HCT116 (cell line): ENCODE measurements at regions not wholly inside any gene's neighbourhood (a gene's known extent, or its start where the extent isn't known, plus 50 kb on each side); places are given as distances from the start of the nearest gene placed in this dataset.
"Not testable (repeated sequence)": the region's sequence is repeated elsewhere in the genome, so short reads cannot be mapped to it uniquely, and the experiment has no call there.

Experiments
- ATAC-seq: fragments of 200-7000 bp; cut with Tn5 transposase; 2 replicates; pipeline ENCODE4 v1.9.1; 2020; ENCODE audit warnings: mild to moderate bottlenecking, moderate library complexity
- BruUV-seq: library from RNA; stranded (reverse); fragments of 400-500 nt; replicated peaks from 2 replicates; lab custom pipeline; 2021; lab: Mats Ljungman, UMichigan
- CTCF ChIA-PET: fragments of 300-600 bp; sonication (Branson Sonifier 250); formaldehyde crosslinking; loops from one replicate; lab custom pipeline; 2021; ENCODE audit warnings: antibody characterized with exemption; lab: Charles Lee
- POLR2A ChIA-PET: fragments of 300-600, 350-600 bp; sonication (Branson Sonifier 250); formaldehyde crosslinking; loops from one replicate; lab custom pipeline; 2021; ENCODE audit warnings: antibody characterized with exemption; lab: Charles Lee
- RAD21 ChIA-PET, 2 experiments: fragments of 300-600 bp; sonication (Branson Sonifier 250); formaldehyde crosslinking; loops; one replicate each; lab custom pipeline; 2023; ENCODE audit warnings: low total read pairs in 2 of 2; ENCODE audit not compliant: uncharacterized antibody in 2 of 2, unreplicated experiment in 2 of 2, low non-redundant PET in 1 of 2; lab: Charles Lee
- DNase-seq: peaks from one replicate; pipeline ENCODE4 v3.0.0-alpha.2; 2010; ENCODE audit warnings: low read depth, low spot score
- H2AFZ ChIP-seq: fragments of 200-600 bp; shearing (Covaris generic), sonication (generic); 2 replicates; pipeline ENCODE4 v1.6.1; 2017; ENCODE audit warnings: low read depth, mixed run types, mixed read lengths, antibody characterized with exemption, low read length; ENCODE audit not compliant: poor library complexity, severe bottlenecking
- H3K27ac ChIP-seq: 2 replicates; pipeline ENCODE4 v1.5.1; 2012; ENCODE audit warnings: low read depth, low read length
- H3K27me3 ChIP-seq: fragments of 200-600 bp; sonication (generic); 2 replicates; pipeline ENCODE4 v1.6.1; 2016; ENCODE audit warnings: mixed run types, low read length, mixed read lengths; ENCODE audit not compliant: insufficient read depth
- H3K36me3 ChIP-seq, 2 experiments: fragments of 200-500 bp in 1 of 2; fragments of 200-600 bp in 1 of 2; sonication (Bioruptor generic) in 1 of 2; sonication (generic) in 1 of 2; 2 replicates each; pipeline versions ENCODE4 v1.5.1 to v1.6.1; 2014 to 2016; ENCODE audit warnings: low read length in 2 of 2, inconsistent platforms in 1 of 2, mixed read lengths in 1 of 2, mixed run types in 1 of 2; ENCODE audit not compliant: insufficient read depth in 2 of 2, control insufficient read depth in 1 of 2
- H3K4me1 ChIP-seq, 2 experiments: fragments of 200-600 bp in 1 of 2; sonication (generic) in 1 of 2; 2 replicates each; pipeline versions ENCODE4 v1.5.1 to v1.6.1; 2012 to 2017; ENCODE audit warnings: low read length in 2 of 2, inconsistent platforms in 1 of 2, mild to moderate bottlenecking in 1 of 2, mixed read lengths in 1 of 2, mixed run types in 1 of 2, moderate library complexity in 1 of 2; ENCODE audit not compliant: insufficient read depth in 2 of 2, control insufficient read depth in 1 of 2
- H3K4me2 ChIP-seq: fragments of 200-600 bp; sonication (generic); 2 replicates; pipeline ENCODE4 v1.6.1; 2017; ENCODE audit warnings: mixed run types, low read length, mixed read lengths
- H3K4me3 ChIP-seq, 2 experiments: fragments of 200-600 bp in 1 of 2; sonication (generic) in 1 of 2; replicated peaks in 1 of 2; 2 replicates each; pipeline ENCODE4 v1.5.1; 2011 to 2016; ENCODE audit warnings: low read length in 2 of 2, control low read depth in 1 of 2, low read depth in 1 of 2, mild to moderate bottlenecking in 1 of 2, mixed read lengths in 1 of 2, mixed run types in 1 of 2
- H3K79me2 ChIP-seq: fragments of 200-600 bp; sonication (generic); 2 replicates; pipeline ENCODE4 v1.6.1; 2017; ENCODE audit warnings: mild to moderate bottlenecking, mixed run types, low read length, moderate library complexity, mixed read lengths; ENCODE audit not compliant: insufficient read depth
- H3K9ac ChIP-seq: fragments of 200-600 bp; sonication (generic); 2 replicates; pipeline ENCODE4 v1.6.1; 2016; ENCODE audit warnings: low read length, mixed read lengths
- H3K9me2 ChIP-seq: fragments of 200-600 bp; sonication (generic), shearing (Covaris generic); 2 replicates; pipeline ENCODE4 v1.6.1; 2017; ENCODE audit warnings: mixed run types, mild to moderate bottlenecking, moderate library complexity; ENCODE audit not compliant: insufficient read depth
- H3K9me3 ChIP-seq, 2 experiments: fragments of 200-500 bp in 1 of 2; fragments of 200-600 bp in 1 of 2; sonication (Bioruptor generic) in 1 of 2; sonication (generic) in 1 of 2; 2 replicates each; pipeline ENCODE4 v1.6.1; 2014 to 2017; ENCODE audit warnings: low read length in 2 of 2, mixed read lengths in 2 of 2, inconsistent platforms in 1 of 2, low read depth in 1 of 2, mild to moderate bottlenecking in 1 of 2, mixed run types in 1 of 2, moderate library complexity in 1 of 2; ENCODE audit not compliant: control insufficient read depth in 1 of 2, insufficient read depth in 1 of 2
- H4K20me1 ChIP-seq: fragments of 200-600 bp; sonication (generic), shearing (Covaris generic); 2 replicates; pipeline ENCODE4 v1.6.1; 2017; ENCODE audit warnings: mixed run types, mild to moderate bottlenecking, moderate library complexity; ENCODE audit not compliant: insufficient read depth
- ELF1 ChIP-seq: IDR thresholded peaks from 2 replicates; pipeline ENCODE4 v1.6.1; 2012; ENCODE audit warnings: low read depth, borderline replicate concordance
- EZH2 ChIP-seq: fragments of 200-600 bp; sonication (generic); IDR thresholded peaks from 2 replicates; pipeline ENCODE4 v1.6.1; 2017; ENCODE audit warnings: antibody characterized with exemption, mixed run types
- JUND ChIP-seq: IDR thresholded peaks from 2 replicates; pipeline ENCODE4 v1.6.1; 2012
- MAX ChIP-seq: IDR thresholded peaks from 2 replicates; pipeline ENCODE4 v1.6.1; 2012
- POLR2AphosphoS5 ChIP-seq: IDR thresholded peaks from 2 replicates; pipeline ENCODE4 v1.6.1; 2011; ENCODE audit warnings: mild to moderate bottlenecking, low read depth, low read length, moderate library complexity
- RAD21 ChIP-seq: IDR thresholded peaks from 2 replicates; pipeline ENCODE4 v1.6.1; 2012; ENCODE audit warnings: low read depth, mild to moderate bottlenecking
- SIN3A ChIP-seq: IDR thresholded peaks from 2 replicates; pipeline ENCODE4 v1.6.1; 2012; ENCODE audit warnings: low read depth
- SP1 ChIP-seq: IDR thresholded peaks from 2 replicates; pipeline ENCODE4 v1.6.1; 2012; ENCODE audit warnings: low read depth
- TCF7L2 ChIP-seq: IDR thresholded peaks from 2 replicates; pipeline ENCODE4 v1.7.0; 2011; ENCODE audit warnings: borderline replicate concordance, inconsistent platforms; ENCODE audit not compliant: insufficient read depth, insufficient read length; ENCODE audit errors: extremely low read depth
- intact Hi-C: fragments of 100-400 bp; cut with micrococcal nuclease; formaldehyde crosslinking; loops from 2 replicates; pipeline ENCODE4 v1.10.0; 2022
- TF ChIP-seq, protein P1 (sequence below), 3 experiments: fragments of 200-600 bp in 1 of 3; sonication (generic) in 1 of 3; IDR thresholded peaks in 2 of 3; conservative IDR thresholded peaks in 1 of 3; 2 replicates each; pipeline ENCODE4 v1.5.1; 2012 to 2017; ENCODE audit warnings: low read depth in 2 of 3, low read length in 2 of 3, antibody characterized with exemption in 1 of 3, borderline replicate concordance in 1 of 3, control low read depth in 1 of 3, mild to moderate bottlenecking in 1 of 3, mixed read lengths in 1 of 3, mixed run types in 1 of 3, moderate library complexity in 1 of 3; ENCODE audit not compliant: insufficient read depth in 1 of 3

DNA sequence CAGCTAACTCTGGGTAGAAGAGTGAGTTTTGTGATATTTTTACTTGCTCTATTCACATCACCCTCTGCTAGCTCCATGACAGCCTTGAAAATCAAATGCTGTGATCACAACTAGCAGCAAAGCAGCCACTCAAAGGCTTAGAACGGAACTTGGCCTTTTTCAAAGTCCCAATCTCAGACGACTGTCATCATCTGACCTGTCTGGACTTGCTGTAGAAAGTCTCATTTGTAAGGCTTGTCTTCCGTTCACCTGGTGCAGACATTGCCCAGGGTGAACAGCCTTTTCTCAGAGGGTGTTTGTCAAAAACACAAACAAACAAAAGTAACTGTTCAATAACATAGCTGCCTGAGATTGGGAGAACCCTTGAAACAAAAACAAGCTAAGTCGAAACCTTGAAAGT lies 458.9 kb upstream of the ADARB2 start:
- Histone ChIP-seq H3K9ac (no peak overlapping the region), H3K79me2 (no peaks in the 10 kb centered on the region), H3K4me2 (no peak overlapping the region), H4K20me1 (no peaks in the 10 kb centered on the region), H3K4me1 (no peaks in the 10 kb centered on the region), H3K36me3 (no peaks in the 10 kb centered on the region), H3K27me3 (no peaks in the 10 kb centered on the region), H3K4me3 (no peak overlapping the region), H3K9me2 (no peaks in the 10 kb centered on the region), H3K27ac (no peak overlapping the region), H2AFZ (no peak overlapping the region), H3K9me3 (peaks cover 11 to 28% of the 10 kb centered on the region in 2 experiments; a peak in 2 of 4 replicates)
- intact Hi-C loops, result no loop called here
- TF ChIP-seq SIN3A, result no peak
- BruUV-seq, result no TSS peak
- POLR2A ChIA-PET, result no interaction called here
- ATAC-seq (no peak), DNase-seq (no peak)
- RAD21 ChIA-PET, result no interaction called here
- CTCF ChIA-PET, result no interaction called here

- H3K36me3 ChIP-seq, BruUV-seq, H2AFZ ChIP-seq, H3K9me2 ChIP-seq, H3K4me1 ChIP-seq, H3K4me2 ChIP-seq, CTCF ChIA-PET, intact Hi-C loops, H3K27ac ChIP-seq, H3K79me2 ChIP-seq, POLR2A ChIA-PET, H4K20me1 ChIP-seq, H3K4me3 ChIP-seq, H3K27me3 ChIP-seq, ATAC-seq, H3K9ac ChIP-seq, RAD21 ChIA-PET, DNase-seq: not testable (repeated sequence)
- H3K9me3 ChIP-seq, result peaks cover 10 to 13% of the 10 kb centered on the region in 2 experiments; a peak in 2 of 4 replicates
These were observed 452.0 kb upstream of the ADARB2 start for GRCh38 chr10:2189356-2189755.

DNA sequence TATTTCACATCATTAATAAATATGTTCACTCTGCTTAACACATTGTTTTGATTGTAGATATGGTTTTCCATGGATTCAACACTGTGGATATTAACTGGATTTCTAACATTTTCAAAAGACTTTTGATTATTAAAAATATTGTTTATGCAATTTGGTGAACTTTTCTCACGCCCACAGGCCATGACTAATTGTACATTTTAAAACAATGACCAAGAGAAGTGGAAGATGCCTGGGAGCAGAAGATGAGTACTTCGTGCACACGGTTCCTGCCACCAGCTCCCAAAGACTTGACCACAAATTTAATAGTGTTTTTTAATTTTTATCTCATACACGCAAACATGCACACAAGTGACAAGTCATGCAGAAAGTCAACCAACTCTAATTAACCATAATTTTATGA lies 451.0 kb upstream of the ADARB2 start:
- no peaks in the 10 kb centered on the region for H3K79me2 ChIP-seq
- H3K4me2 ChIP-seq, result no peak overlapping the region
- intact Hi-C loops, result no loop called here
- no peak overlapping the region for H2AFZ ChIP-seq
- H3K9ac ChIP-seq, result no peak overlapping the region
- H3K9me3 ChIP-seq, result peaks cover 4 to 10% of the 10 kb centered on the region in 2 experiments; a peak in 2 of 4 replicates
- H3K27me3 ChIP-seq, result no peaks in the 10 kb centered on the region
- H4K20me1 ChIP-seq, result no peaks in the 10 kb centered on the region
- no peaks in the 10 kb centered on the region for H3K36me3 ChIP-seq
- BruUV-seq, result no TSS peak
- ATAC-seq, result no peak
- TF ChIP-seq MAX (no peak), EZH2 (no peak), ELF1 (no peak), POLR2AphosphoS5 (no peak), SIN3A (no peak), JUND (no peak), TCF7L2 (no peak), SP1 (no peak), RAD21 (no peak)
- TF ChIP-seq, protein P1, sequence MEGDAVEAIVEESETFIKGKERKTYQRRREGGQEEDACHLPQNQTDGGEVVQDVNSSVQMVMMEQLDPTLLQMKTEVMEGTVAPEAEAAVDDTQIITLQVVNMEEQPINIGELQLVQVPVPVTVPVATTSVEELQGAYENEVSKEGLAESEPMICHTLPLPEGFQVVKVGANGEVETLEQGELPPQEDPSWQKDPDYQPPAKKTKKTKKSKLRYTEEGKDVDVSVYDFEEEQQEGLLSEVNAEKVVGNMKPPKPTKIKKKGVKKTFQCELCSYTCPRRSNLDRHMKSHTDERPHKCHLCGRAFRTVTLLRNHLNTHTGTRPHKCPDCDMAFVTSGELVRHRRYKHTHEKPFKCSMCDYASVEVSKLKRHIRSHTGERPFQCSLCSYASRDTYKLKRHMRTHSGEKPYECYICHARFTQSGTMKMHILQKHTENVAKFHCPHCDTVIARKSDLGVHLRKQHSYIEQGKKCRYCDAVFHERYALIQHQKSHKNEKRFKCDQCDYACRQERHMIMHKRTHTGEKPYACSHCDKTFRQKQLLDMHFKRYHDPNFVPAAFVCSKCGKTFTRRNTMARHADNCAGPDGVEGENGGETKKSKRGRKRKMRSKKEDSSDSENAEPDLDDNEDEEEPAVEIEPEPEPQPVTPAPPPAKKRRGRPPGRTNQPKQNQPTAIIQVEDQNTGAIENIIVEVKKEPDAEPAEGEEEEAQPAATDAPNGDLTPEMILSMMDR (IDR thresholded peaks at IDR 0.05 in 2 of 3, conservative IDR thresholded peaks at IDR 0.05 in 1 of 3; ENCODE audit: borderline replicate concordance in 1 of 3, insufficient read depth in 1 of 3, low read depth in 2 of 3, low read length in 2 of 3), result no peak
- TF ChIP-seq, all 23 proteins: peak for 0
- DNase-seq, result no peak
- H3K4me1 ChIP-seq, result no peaks in the 10 kb centered on the region
- ChIA-PET POLR2A (no interaction called here), RAD21 (no interaction called here), CTCF (no interaction called here)
- no peak overlapping the region for H3K27ac ChIP-seq
- no peak overlapping the region for H3K4me3 ChIP-seq
- no peaks in the 10 kb centered on the region for H3K9me2 ChIP-seq
